ENCODE measurements at regions not wholly inside any gene's neighbourhood (a gene's known extent, or its start where the extent isn't known, plus 50 kb on each side); places are given as distances from the start of the nearest gene placed in this dataset.

DNA sequence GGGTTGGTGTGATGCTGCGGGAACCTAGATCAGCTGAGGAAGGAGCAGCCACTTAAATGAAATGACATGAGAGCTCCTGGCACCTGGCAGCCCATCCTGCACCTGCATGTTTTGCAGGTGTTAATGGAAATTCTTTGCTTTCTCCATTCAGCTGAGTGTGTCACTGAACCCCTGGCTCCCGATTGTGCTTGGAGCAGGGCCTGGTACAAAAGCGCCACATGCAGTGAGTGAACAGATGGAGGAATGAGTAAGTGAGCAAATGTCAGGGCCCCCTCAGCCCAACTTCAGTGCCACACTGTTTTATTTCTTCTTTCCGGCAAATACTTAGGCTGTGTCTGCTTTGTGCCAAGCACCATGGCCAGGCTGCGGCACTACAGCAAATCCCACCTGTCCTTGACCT is 132.2 kb downstream of the ASB7 start:
- TF ChIP-seq, protein P1, sequence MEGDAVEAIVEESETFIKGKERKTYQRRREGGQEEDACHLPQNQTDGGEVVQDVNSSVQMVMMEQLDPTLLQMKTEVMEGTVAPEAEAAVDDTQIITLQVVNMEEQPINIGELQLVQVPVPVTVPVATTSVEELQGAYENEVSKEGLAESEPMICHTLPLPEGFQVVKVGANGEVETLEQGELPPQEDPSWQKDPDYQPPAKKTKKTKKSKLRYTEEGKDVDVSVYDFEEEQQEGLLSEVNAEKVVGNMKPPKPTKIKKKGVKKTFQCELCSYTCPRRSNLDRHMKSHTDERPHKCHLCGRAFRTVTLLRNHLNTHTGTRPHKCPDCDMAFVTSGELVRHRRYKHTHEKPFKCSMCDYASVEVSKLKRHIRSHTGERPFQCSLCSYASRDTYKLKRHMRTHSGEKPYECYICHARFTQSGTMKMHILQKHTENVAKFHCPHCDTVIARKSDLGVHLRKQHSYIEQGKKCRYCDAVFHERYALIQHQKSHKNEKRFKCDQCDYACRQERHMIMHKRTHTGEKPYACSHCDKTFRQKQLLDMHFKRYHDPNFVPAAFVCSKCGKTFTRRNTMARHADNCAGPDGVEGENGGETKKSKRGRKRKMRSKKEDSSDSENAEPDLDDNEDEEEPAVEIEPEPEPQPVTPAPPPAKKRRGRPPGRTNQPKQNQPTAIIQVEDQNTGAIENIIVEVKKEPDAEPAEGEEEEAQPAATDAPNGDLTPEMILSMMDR (conservative IDR thresholded peaks at IDR 0.05; ENCODE audit: control insufficient read depth, insufficient read depth, low read depth, low read length): no peak
- no peak for DNase-seq (ENCODE audit: low read depth)
- no peak overlapping the region for H3K4me3 ChIP-seq (ENCODE audit: control insufficient read depth, low read depth, low read length)

- no peak overlapping the region for H3K4me3 ChIP-seq (ENCODE audit: control insufficient read depth, low read depth, low read length)
- no peak for DNase-seq (ENCODE audit: low read depth)
- TF ChIP-seq, protein P1 (conservative IDR thresholded peaks at IDR 0.05; ENCODE audit: control insufficient read depth, insufficient read depth, low read depth, low read length): no peak
Observed at GRCh38 chr15:100735129-100736053, 133.0 kb downstream of the ASB7 start.

- no peak for DNase-seq (ENCODE audit: low read depth)
- TF ChIP-seq, protein P1 (conservative IDR thresholded peaks at IDR 0.05; ENCODE audit: control insufficient read depth, insufficient read depth, low read depth, low read length): no peak
- no peak overlapping the region for H3K4me3 ChIP-seq (ENCODE audit: control insufficient read depth, low read depth, low read length)
Observed at GRCh38 chr15:100737214-100737613, 134.8 kb downstream of the ASB7 start.

DNA sequence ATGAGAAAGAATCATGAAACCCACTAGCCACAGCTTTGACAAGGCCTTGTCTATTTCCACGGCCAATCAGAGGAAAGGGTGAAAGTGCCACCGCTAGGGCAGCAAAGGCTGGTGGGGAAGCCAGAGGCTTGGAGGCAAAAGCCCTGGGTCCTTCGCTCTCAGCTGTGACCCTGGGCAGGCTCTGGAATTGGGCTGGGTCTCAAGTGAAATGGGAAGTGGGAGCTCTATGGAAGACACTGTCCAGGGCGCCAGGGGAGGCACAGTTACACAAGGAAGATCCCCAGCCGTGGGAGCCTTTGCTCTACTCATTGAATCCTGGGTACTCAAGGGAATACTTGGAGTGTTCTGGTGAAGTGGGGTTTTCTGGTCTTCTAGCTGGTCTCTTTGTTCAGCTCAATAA is 136.2 kb downstream of the ASB7 start:
- no peak for DNase-seq (ENCODE audit: low read depth)
- TF ChIP-seq, protein P1 (conservative IDR thresholded peaks at IDR 0.05; ENCODE audit: control insufficient read depth, insufficient read depth, low read depth, low read length): no peak
- no peak overlapping the region for H3K4me3 ChIP-seq (ENCODE audit: control insufficient read depth, low read depth, low read length)

- TF ChIP-seq, protein P1 (conservative IDR thresholded peaks at IDR 0.05; ENCODE audit: control insufficient read depth, insufficient read depth, low read depth, low read length): no peak
- no peak overlapping the region for H3K4me3 ChIP-seq (ENCODE audit: control insufficient read depth, low read depth, low read length)
- DNase-seq (ENCODE audit: low read depth): peak; percentile 51
Observed at GRCh38 chr15:100740138-100740537, 137.7 kb downstream of the ASB7 start.

- TF ChIP-seq, protein P1 (conservative IDR thresholded peaks at IDR 0.05; ENCODE audit: control insufficient read depth, insufficient read depth, low read depth, low read length): no peak
- DNase-seq (ENCODE audit: low read depth): no peak
- no peak overlapping the region for H3K4me3 ChIP-seq (ENCODE audit: control insufficient read depth, low read depth, low read length)
Observed at GRCh38 chr15:100751585-100751984, 128.0 kb upstream of the ALDH1A3 start.

All from fibroblast of mammary gland (primary cell).